Gastroesophageal sphincter (tissue), 4 donors: ENCODE measurements at regions not wholly inside any gene's neighbourhood (a gene's known extent, or its start where the extent isn't known, plus 50 kb on each side); places are given as distances from the start of the nearest gene placed in this dataset.

Experiments
- ATAC-seq: fragments of 150-250 bp; one replicate; pipeline ENCODE4 v1.9.1; 2016; ENCODE audit warnings: mild to moderate bottlenecking, moderate library complexity
- H3K27ac ChIP-seq, 4 donors: fragments of 200-600 bp; sonication (generic) in 3 of 4; 1 replicate in 3 of 4; 2 replicates in 1 of 4; pipeline ENCODE4 v1.5.1; 2016 to 2019
- H3K27me3 ChIP-seq: fragments of 200-600 bp; sonication (generic); one replicate; pipeline ENCODE4 v1.5.1; 2019
- H3K36me3 ChIP-seq, 2 donors: fragments of 200-600 bp; sonication (generic); one replicate each; pipeline ENCODE4 v1.5.1; 2019; ENCODE audit warnings: control low read depth in 1 of 2
- H3K4me1 ChIP-seq, 3 donors: fragments of 200-600 bp; sonication (generic); 1 replicate in 2 of 3; 2 replicates in 1 of 3; pipeline ENCODE4 v1.5.1; 2016 to 2019; ENCODE audit warnings: control low read depth in 2 of 3
- H3K4me3 ChIP-seq, 2 donors: fragments of 200-600 bp; sonication (generic); one replicate each; pipeline ENCODE4 v1.5.1; 2019; ENCODE audit warnings: mild to moderate bottlenecking in 1 of 2, moderate library complexity in 1 of 2
- H3K9me3 ChIP-seq, 3 donors: fragments of 200-600 bp; sonication (generic); one replicate each; pipeline ENCODE4 v1.5.1; 2017 to 2019; ENCODE audit warnings: control low read depth in 2 of 3
- EP300 ChIP-seq: sonication (generic); formaldehyde crosslinking; IDR thresholded peaks from one replicate; pipeline ENCODE4 v1.6.1; 2017; ENCODE audit warnings: antibody characterized with exemption, mild to moderate bottlenecking
- POLR2A ChIP-seq, 2 donors: fragments of 450-650 bp; IDR thresholded peaks; one replicate each; pipeline ENCODE4 v1.6.1; 2017; ENCODE audit warnings: antibody characterized with exemption in 2 of 2, mild to moderate bottlenecking in 2 of 2, moderate library complexity in 1 of 2
- POLR2AphosphoS5 ChIP-seq: sonication (generic); formaldehyde crosslinking; IDR thresholded peaks from one replicate; pipeline ENCODE4 v1.6.1; 2017; ENCODE audit warnings: antibody characterized with exemption
- WGBS, 2 donors: methylation state at CpG; one replicate each; pipeline ENCODE4 v1.1.5; 2018; ENCODE audit warnings: low coverage in 1 of 2; 5-methylcytosine and 5-hydroxymethylcytosine counted together
- TF ChIP-seq, protein P1 (sequence below), 4 experiments: fragments of 200-600 bp in 2 of 4; fragments of 450-650 bp in 2 of 4; sonication (generic) in 1 of 4; IDR thresholded peaks; one replicate each; pipeline ENCODE4 v1.5.1; 2017 to 2019; ENCODE audit warnings: antibody characterized with exemption in 4 of 4, mild to moderate bottlenecking in 2 of 4, moderate library complexity in 2 of 4

DNA sequence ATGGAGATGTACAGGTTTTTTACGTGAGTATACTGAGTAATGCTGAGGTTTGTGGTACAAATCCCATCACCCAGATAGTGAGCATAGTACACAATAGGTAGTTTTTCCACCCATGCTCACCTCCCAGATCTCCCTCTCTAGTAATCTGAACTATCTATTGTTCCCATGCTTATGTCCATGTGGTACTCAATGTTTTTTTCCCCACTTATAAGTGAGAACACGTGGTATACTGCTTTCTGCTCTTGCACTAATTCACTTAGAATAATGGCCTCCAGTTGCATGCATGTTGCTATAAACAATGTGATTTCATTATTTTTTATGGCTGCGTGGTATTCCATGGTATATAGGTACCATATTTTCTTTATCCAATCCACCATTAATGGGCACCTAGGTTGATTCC, 593.9 kb downstream of the ANXA1 start:
- WGBS, 2 donors, result 82 to 91% methylated on average over 3 of the region's 3 CpGs
- no peak for ATAC-seq
- H3K27ac ChIP-seq, result no peak overlapping the region
- TF ChIP-seq, protein P1, sequence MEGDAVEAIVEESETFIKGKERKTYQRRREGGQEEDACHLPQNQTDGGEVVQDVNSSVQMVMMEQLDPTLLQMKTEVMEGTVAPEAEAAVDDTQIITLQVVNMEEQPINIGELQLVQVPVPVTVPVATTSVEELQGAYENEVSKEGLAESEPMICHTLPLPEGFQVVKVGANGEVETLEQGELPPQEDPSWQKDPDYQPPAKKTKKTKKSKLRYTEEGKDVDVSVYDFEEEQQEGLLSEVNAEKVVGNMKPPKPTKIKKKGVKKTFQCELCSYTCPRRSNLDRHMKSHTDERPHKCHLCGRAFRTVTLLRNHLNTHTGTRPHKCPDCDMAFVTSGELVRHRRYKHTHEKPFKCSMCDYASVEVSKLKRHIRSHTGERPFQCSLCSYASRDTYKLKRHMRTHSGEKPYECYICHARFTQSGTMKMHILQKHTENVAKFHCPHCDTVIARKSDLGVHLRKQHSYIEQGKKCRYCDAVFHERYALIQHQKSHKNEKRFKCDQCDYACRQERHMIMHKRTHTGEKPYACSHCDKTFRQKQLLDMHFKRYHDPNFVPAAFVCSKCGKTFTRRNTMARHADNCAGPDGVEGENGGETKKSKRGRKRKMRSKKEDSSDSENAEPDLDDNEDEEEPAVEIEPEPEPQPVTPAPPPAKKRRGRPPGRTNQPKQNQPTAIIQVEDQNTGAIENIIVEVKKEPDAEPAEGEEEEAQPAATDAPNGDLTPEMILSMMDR (IDR thresholded peaks at IDR 0.05), result no peak
- no peak for TF ChIP-seq POLR2A (IDR thresholded peaks at IDR 0.05)
- TF ChIP-seq POLR2AphosphoS5, result no peak
- no peak for TF ChIP-seq EP300
- no peak overlapping the region for H3K4me3 ChIP-seq
- no peaks in the 10 kb centered on the region for H3K4me1 ChIP-seq
- peaks cover 0 to 13% (median 0%) of the 10 kb centered on the region in 3 donors for H3K9me3 ChIP-seq
- H3K27me3 ChIP-seq, result no peaks in the 10 kb centered on the region
- no peaks in the 10 kb centered on the region for H3K36me3 ChIP-seq

DNA sequence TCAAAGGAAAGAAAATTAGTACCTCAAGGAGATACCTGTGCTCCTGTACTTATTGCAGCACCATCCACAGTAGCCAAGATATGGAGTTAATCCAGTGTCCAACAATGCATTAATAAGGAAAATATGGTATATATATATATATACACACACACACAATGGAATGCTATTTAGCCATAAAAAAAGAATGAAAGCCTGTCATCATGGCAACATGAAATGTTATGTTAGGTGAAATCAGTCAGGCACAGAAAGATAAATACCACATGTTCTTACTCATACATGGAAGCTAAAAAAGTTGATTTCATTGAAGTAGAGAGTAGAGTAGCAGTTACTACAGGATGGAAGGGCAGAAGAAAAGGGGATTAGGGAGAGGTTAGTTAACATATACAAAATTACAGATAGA, 601.5 kb downstream of the ANXA1 start:
- no peaks in the 10 kb centered on the region for H3K4me1 ChIP-seq
- H3K36me3 ChIP-seq, result no peaks in the 10 kb centered on the region
- ATAC-seq, result no peak
- H3K27me3 ChIP-seq, result no peaks in the 10 kb centered on the region
- TF ChIP-seq, protein P1 (IDR thresholded peaks at IDR 0.05), result no peak
- TF ChIP-seq EP300 (no peak), POLR2AphosphoS5 (no peak), POLR2A (IDR thresholded peaks at IDR 0.05) (no peak)
- no peaks in the 10 kb centered on the region for H3K9me3 ChIP-seq
- no peak overlapping the region for H3K27ac ChIP-seq
- H3K4me3 ChIP-seq, result no peak overlapping the region

DNA sequence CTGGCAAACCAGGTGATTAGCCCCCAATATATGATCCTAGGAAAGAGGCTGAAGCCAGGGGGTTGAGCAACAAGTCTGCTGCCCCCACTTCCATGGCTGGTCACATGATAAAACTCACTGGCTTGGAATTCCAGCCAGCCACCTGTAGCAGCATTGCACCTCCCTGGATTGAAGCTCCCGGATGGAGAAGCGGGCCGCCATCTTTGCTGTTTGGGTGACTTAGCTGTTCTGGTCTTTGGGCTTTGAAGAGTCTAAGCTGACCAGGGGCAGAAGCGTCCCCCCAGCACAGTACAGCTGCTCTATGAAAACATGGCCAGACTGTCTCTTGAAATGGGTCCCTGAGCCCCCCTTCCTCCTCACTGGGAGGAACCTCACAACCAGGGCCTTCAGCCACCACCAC, 610.2 kb downstream of the ANXA1 start:
- WGBS, 2 donors, result no CpG with 5 or more reads among the region's 4 CpGs
- TF ChIP-seq EP300 (no peak), POLR2AphosphoS5 (no peak), POLR2A (IDR thresholded peaks at IDR 0.05) (no peak)
- TF ChIP-seq, protein P1 (IDR thresholded peaks at IDR 0.05), result no peak
- ATAC-seq, result no peak

DNA sequence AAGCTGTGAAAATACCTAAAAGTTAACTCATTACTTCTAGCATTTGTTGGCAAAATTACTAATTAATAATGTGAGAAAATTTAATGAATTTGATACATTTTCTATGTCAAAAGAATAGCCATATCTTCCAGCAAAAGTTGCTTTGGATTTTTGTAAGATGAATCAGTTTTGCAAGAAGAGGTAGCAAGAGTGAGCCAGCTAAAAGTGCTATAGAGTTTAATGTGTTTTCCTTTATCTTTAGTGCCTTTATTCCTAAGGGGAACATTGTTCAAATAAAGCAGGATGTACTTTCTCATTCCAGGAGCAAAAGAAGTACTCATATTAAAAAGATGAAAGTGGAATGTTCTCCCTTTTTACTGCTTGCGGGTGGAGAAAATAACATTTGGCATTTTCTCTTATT, 622.2 kb downstream of the ANXA1 start:
- ATAC-seq, result no peak
- H3K27ac ChIP-seq, result no peak overlapping the region
- no peaks in the 10 kb centered on the region for H3K9me3 ChIP-seq
- no peak overlapping the region for H3K4me3 ChIP-seq
- no peaks in the 10 kb centered on the region for H3K36me3 ChIP-seq
- H3K27me3 ChIP-seq, result no peaks in the 10 kb centered on the region
- H3K4me1 ChIP-seq, result no peaks in the 10 kb centered on the region
- WGBS, 2 donors, result 89 to 90% methylated on average over 1 of the region's 1 CpG
- TF ChIP-seq, protein P1 (IDR thresholded peaks at IDR 0.05), result no peak
- TF ChIP-seq POLR2AphosphoS5 (no peak), EP300 (no peak), POLR2A (IDR thresholded peaks at IDR 0.05) (no peak)

More for the DNA sequence above, 610.2 kb downstream of the ANXA1 start:
- Histone ChIP-seq H3K4me1 (no peaks in the 10 kb centered on the region), H3K27ac (no peak overlapping the region), H3K27me3 (no peaks in the 10 kb centered on the region), H3K36me3 (no peaks in the 10 kb centered on the region), H3K9me3 (no peaks in the 10 kb centered on the region), H3K4me3 (no peak overlapping the region)

DNA sequence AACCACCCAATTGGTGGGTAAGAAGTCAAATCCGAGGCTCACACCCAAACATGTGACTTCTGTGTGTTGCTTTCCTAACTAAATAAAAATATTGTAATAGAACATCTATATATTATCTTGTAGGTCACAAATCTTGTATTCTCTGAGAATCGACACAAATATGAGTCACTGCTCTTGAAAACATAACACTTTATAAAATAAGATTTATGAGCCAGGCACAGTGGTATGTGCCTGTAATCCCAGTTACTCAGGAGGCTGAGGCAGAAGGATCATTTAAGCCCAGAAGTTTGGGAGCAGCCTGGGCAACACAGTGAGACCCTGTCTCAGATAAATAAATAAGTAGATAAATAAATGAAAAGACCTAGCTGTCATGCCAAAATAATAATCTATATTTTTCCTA, 624.1 kb downstream of the ANXA1 start:
- WGBS, 2 donors, result 75 to 77% methylated on average over 2 of the region's 2 CpGs
- no peaks in the 10 kb centered on the region for H3K27me3 ChIP-seq
- no peak overlapping the region for H3K4me3 ChIP-seq
- H3K9me3 ChIP-seq, result no peaks in the 10 kb centered on the region
- ATAC-seq, result no peak
- H3K27ac ChIP-seq, result no peak overlapping the region
- no peak for TF ChIP-seq EP300
- TF ChIP-seq, protein P1 (IDR thresholded peaks at IDR 0.05), result no peak
- no peaks in the 10 kb centered on the region for H3K4me1 ChIP-seq
- no peaks in the 10 kb centered on the region for H3K36me3 ChIP-seq
